ENCODE measurements at regions not wholly inside any gene's neighbourhood (a gene's known extent, or its start where the extent isn't known, plus 50 kb on each side); places are given as distances from the start of the nearest gene placed in this dataset.

DNA sequence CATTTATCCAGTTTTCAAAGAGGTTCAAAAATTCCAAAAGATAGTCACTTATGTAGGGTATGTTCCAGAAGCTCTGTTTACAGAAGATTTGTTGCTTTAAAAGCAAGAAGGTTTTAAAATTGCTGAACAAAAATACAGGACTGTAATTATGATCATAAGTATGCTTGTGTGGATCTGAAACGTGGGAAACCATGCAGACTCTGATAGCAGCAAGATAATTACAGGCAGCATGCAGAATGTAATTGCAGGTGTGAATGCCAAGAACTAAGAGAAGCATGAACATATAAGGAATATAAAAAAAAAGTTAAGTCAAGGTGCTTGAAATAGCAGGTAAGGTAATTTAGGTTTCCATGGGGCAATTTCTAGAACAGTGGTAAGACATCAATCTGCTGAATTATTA, 405.7 kb downstream of the ARL4A start:
- TF ChIP-seq, protein P1, sequence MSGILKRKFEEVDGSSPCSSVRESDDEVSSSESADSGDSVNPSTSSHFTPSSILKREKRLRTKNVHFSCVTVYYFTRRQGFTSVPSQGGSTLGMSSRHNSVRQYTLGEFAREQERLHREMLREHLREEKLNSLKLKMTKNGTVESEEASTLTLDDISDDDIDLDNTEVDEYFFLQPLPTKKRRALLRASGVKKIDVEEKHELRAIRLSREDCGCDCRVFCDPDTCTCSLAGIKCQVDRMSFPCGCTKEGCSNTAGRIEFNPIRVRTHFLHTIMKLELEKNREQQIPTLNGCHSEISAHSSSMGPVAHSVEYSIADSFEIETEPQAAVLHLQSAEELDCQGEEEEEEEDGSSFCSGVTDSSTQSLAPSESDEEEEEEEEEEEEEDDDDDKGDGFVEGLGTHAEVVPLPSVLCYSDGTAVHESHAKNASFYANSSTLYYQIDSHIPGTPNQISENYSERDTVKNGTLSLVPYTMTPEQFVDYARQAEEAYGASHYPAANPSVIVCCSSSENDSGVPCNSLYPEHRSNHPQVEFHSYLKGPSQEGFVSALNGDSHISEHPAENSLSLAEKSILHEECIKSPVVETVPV (CRISPR knock-in tag; IDR thresholded peaks at IDR 0.05), result no peak
- no peak for TF ChIP-seq ZNF565 (CRISPR knock-in tag; conservative IDR thresholded peaks at IDR 0.05; ENCODE audit: low read depth)
- TF ChIP-seq ZC3H10 (CRISPR knock-in tag; IDR thresholded peaks at IDR 0.05), result no peak
- TF ChIP-seq CSDC2 (CRISPR knock-in tag; IDR thresholded peaks at IDR 0.05), result no peak
- TF ChIP-seq, protein P2, sequence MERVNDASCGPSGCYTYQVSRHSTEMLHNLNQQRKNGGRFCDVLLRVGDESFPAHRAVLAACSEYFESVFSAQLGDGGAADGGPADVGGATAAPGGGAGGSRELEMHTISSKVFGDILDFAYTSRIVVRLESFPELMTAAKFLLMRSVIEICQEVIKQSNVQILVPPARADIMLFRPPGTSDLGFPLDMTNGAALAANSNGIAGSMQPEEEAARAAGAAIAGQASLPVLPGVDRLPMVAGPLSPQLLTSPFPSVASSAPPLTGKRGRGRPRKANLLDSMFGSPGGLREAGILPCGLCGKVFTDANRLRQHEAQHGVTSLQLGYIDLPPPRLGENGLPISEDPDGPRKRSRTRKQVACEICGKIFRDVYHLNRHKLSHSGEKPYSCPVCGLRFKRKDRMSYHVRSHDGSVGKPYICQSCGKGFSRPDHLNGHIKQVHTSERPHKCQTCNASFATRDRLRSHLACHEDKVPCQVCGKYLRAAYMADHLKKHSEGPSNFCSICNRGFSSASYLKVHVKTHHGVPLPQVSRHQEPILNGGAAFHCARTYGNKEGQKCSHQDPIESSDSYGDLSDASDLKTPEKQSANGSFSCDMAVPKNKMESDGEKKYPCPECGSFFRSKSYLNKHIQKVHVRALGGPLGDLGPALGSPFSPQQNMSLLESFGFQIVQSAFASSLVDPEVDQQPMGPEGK (CRISPR knock-in tag; IDR thresholded peaks at IDR 0.05; ENCODE audit: borderline replicate concordance), result no peak
- no peak for TF ChIP-seq ARNTL (CRISPR knock-in tag; IDR thresholded peaks at IDR 0.05; ENCODE audit: borderline replicate concordance, low read depth)
- no peak for TF ChIP-seq SNAI2 (CRISPR knock-in tag; IDR thresholded peaks at IDR 0.05)
- TF ChIP-seq PPARA (CRISPR knock-in tag; IDR thresholded peaks at IDR 0.05; ENCODE audit: borderline replicate concordance), result no peak
- no peak for TF ChIP-seq ESRRG (CRISPR knock-in tag; IDR thresholded peaks at IDR 0.05)
- TF ChIP-seq, protein P3, sequence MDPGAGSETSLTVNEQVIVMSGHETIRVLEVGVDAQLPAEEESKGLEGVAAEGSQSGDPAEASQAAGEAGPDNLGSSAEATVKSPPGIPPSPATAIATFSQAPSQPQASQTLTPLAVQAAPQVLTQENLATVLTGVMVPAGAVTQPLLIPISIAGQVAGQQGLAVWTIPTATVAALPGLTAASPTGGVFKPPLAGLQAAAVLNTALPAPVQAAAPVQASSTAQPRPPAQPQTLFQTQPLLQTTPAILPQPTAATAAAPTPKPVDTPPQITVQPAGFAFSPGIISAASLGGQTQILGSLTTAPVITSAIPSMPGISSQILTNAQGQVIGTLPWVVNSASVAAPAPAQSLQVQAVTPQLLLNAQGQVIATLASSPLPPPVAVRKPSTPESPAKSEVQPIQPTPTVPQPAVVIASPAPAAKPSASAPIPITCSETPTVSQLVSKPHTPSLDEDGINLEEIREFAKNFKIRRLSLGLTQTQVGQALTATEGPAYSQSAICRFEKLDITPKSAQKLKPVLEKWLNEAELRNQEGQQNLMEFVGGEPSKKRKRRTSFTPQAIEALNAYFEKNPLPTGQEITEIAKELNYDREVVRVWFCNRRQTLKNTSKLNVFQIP (CRISPR knock-in tag; IDR thresholded peaks at IDR 0.05; ENCODE audit: borderline replicate concordance, low read depth), result no peak
- no peak for TF ChIP-seq ZFP30 (CRISPR knock-in tag; IDR thresholded peaks at IDR 0.05)
- no peak for TF ChIP-seq BACH2 (CRISPR knock-in tag; IDR thresholded peaks at IDR 0.05; ENCODE audit: borderline replicate concordance)

Data from SK-N-SH treated with all-trans-retinoic acid at 6 μM for 48 hours (cell line).